GM10266 (cell line): ENCODE measurements at regions not wholly inside any gene's neighbourhood (a gene's known extent, or its start where the extent isn't known, plus 50 kb on each side); places are given as distances from the start of the nearest gene placed in this dataset.

Experiments
- DNase-seq: peaks from one replicate; pipeline ENCODE4 v3.0.0; 2012; ENCODE audit errors: extremely low spot score
- TF ChIP-seq, protein P1 (sequence below): IDR thresholded peaks from 2 replicates; pipeline ENCODE4 v1.5.1; 2012; ENCODE audit warnings: mild to moderate bottlenecking, low read depth; ENCODE audit not compliant: control insufficient read depth, insufficient read depth; ENCODE audit errors: missing control alignments

- TF ChIP-seq, protein P1, sequence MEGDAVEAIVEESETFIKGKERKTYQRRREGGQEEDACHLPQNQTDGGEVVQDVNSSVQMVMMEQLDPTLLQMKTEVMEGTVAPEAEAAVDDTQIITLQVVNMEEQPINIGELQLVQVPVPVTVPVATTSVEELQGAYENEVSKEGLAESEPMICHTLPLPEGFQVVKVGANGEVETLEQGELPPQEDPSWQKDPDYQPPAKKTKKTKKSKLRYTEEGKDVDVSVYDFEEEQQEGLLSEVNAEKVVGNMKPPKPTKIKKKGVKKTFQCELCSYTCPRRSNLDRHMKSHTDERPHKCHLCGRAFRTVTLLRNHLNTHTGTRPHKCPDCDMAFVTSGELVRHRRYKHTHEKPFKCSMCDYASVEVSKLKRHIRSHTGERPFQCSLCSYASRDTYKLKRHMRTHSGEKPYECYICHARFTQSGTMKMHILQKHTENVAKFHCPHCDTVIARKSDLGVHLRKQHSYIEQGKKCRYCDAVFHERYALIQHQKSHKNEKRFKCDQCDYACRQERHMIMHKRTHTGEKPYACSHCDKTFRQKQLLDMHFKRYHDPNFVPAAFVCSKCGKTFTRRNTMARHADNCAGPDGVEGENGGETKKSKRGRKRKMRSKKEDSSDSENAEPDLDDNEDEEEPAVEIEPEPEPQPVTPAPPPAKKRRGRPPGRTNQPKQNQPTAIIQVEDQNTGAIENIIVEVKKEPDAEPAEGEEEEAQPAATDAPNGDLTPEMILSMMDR = no peak
- DNase-seq = no peak
Measured at GRCh38 chr4:8769645-8770517, 101.8 kb downstream of the HMX1 start.

GRCh38 chr4:8768357-8768999 lies 103.2 kb downstream of the HMX1 start:
- TF ChIP-seq, protein P1 = no peak
- DNase-seq = no peak

GRCh38 chr4:8766610-8767009 lies 105.0 kb downstream of the HMX1 start:
- no peak for DNase-seq
- TF ChIP-seq, protein P1 = no peak

DNA sequence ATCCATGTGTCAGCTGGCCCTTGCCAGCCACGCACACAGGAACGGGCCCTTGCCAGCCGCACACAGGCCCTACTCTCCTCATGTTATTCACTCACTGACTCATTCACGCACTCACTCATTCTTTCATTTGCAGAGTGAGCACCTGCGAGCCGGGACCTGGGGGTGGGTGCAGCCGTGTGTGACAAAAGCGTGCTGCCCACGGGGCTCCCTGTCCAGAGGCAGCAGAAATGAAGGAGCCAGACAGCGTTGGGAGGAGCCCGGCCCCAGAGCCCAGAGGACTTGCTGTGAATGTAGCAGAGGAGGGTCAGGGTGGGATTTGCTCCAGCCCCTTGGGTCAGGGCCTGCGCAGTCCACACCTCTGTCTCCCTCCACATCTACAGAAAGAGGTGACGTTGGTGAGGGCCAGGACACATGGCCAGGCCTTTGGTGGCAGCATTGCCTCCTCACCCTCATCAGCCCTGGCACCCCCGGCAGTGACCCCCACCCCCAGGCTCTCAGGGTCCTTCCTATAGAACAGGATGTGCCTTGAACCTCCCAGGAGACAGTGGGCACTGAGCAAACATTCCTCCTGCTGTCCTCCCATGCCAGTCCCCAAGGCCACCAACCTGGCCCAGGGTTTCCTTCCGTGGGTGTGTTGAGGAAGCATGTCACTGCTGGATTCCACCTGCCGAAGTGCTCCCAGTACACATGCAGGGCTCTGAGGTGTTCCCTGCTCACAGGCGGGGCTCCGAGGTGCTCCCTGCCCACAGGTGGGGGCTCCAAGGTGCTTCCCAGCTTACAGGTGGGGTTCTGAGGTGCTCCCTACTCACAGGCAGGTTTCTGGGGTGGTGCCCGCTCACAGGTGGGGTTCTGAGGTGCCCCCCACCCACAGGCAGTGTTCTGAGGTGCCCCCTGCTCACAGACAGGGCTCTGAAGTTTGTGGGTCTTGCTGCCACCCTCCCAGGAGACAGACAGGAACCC lies 105.7 kb downstream of the HMX1 start:
- TF ChIP-seq, protein P1 = no peak

GRCh38 chr4:8765084-8765483 lies 106.6 kb downstream of the HMX1 start:
- no peak for DNase-seq
- TF ChIP-seq, protein P1 = no peak

More for the DNA sequence above, 105.7 kb downstream of the HMX1 start:
- DNase-seq = no peak

- no peak for DNase-seq
Measured at GRCh38 chr4:8763966-8764901, 107.4 kb downstream of the HMX1 start.

More at GRCh38 chr4:8763966-8764901, 107.4 kb downstream of the HMX1 start:
- TF ChIP-seq, protein P1 = no peak
